ENCODE measurements at regions not wholly inside any gene's neighbourhood (a gene's known extent, or its start where the extent isn't known, plus 50 kb on each side); places are given as distances from the start of the nearest gene placed in this dataset.
"Not testable (repeated sequence)": the region's sequence is repeated elsewhere in the genome, so short reads cannot be mapped to it uniquely, and the experiment has no call there.

DNA sequence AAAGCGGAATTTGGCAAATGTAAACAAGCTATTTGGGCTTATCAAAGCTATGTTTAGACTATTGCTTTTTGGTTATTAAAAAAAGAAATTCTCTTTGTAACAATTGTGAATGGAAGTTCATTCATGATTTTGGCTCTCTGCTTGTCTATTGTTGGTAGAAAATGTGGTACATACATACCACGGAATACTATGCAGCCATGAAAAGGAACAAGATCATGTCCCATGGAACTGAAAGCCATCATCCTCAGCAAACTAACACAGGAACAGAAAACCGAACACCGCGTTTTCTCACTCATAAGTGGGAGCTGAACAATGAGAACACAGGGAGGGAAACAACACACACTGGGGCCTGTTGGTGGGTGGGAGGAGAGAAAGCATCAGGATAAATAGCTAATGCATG lies 465.4 kb downstream of the SETD4 start:
- no peak for DNase-seq

DNA sequence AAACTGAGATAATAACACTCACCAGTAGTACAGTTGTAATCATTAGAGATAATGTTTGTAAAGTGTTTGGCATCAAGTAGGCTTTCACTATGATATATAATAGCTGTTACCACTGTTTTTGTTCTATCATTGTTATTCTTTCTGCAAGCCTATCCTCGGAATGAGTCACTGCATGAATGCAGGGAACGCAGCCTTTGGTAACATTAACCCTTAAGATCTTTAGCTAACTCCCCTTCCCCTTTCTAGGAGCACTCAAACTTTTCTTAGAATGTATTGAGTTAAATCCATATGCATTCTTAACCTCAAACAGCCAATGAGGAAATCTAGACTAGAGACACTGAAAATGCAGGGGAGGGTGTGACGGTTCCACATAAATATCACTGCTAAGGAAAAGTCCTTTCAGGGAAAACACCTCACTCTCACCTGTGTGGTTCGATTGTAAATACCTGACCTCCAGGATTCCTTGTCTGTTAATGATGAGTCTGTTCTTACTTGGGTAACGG lies 467.3 kb downstream of the SETD4 start:
- DNase-seq: no peak

DNA sequence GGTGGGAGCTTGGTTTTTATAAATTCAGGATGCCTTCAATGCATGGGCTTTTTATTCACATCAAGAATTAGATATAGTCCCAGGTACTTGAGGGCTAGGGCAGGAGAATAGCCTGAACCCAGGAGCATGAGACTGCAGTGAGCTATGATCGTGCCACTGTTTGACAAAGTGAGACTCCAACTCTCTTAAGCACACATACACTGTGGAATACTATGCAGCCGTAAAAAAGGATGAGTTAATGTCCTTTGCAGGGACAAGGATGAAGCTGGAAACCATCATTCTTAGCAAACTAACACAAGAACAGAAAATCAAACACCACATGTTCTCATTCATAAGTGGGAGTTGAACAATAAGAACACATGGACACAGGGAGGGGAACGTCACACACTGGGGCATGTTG lies 470.0 kb downstream of the SETD4 start:
- DNase-seq: not testable (repeated sequence)

DNA sequence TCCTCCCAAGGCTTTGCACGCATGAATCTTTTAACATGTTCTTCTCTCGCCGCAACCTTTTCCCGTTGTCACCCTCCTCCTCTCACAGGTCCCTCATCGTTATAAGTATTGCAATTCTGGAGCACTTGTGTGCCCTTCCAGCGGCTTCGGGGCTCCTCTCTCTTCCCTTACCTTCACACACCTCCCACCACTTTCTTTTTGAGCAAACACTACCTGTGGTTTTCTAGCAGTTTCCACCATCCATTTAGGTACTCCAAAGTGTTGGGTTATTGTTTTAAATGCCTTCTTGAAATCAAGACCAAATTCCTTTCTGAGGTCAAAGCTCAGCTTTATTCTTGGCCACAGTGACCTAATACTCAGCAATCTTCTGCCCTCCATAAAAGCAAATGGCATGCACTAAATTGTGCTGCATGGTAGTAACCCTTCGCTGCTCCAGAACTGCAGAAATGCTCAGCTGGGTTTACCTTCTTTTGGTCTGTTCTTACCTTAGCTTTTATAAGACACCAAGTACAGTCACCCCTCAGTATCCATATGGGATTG lies 472.4 kb downstream of the SETD4 start:
- no peak for DNase-seq

DNA sequence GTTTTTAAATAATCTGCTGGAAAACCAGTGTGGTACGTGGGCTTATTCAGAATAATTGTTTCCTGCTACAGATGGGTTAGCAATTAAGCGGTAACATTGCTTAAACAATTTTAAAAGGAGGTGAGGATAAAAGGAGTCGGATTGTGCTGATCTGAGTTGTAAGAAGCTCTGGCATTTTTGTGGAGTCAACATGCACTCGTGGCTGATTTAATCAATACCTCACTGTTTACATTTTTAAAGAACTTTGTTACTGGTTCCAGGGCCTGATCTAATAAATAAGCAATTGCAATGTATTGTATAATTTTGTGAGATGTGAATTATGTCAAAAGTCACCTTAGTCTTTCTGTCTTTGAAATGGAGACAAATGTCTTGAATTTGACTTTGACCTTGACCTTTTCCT lies 474.0 kb downstream of the SETD4 start:
- DNase-seq: no peak

DNA sequence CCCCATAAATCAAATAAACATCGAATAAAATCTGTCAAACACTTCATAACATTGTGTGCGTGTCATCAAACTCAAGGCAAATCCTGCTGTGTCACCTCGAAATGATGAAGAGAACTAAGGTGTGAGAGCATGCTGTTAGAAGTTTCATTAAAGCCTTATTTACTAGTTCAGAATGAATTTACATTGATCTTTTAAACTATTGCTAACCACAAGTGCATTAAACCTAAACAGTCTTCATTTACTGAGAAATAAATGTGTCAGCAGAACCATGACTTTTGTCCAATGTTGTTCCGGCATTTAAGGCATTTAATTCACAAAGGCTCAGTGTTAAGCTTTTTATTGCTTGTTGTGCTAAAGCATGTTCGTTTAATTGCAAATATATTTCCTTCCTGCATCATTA lies 474.4 kb downstream of the SETD4 start:
- DNase-seq: no peak

DNA sequence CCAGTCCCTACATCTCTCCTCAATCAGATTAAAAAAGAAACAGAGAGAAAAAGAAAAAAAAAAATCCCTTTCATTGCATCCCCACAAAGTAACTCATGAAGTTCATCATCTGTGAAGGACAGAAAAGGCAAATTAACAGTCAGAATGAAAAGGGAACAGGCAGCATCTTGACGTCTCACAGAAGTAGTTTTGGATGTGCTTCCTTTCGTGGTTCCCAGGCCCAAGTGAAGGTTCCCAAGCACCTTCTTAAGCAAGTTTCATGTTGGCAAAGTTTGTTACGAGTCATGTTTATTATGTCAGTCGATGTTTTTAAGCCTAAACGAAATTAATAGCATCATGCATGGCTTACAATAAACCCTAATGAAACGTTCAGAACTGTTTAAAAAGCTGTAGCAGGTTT lies 475.2 kb downstream of the SETD4 start:
- DNase-seq: no peak

DNA sequence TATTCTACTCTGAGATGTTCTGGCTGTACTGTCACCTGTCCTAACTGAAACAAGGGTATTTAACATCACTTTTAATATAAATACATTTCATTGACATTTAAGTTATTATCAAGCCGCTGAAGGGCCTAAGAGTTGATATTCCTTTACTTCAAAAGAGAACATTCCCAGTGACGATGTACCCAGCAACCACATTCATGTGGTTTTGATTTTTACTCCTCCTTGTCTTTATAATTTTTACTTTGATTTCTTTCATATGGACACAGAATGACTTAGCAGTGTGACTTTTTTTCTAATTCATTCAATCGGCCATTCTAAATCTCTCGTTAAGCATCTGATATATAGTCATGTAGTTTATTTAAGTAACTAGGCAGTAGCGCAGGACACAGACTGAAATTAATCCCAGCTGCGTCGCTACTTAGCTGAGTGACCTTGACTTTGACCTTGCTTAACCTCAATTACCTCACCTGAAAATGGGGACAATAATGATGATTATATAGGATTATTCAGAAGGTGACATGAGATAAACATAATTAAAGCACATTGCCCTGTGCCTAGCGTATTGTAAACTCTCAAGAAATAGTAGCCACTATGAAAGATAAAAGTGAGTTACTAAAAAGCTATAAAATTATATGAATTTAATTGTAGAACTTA lies 476.6 kb downstream of the SETD4 start:
- no peak for DNase-seq

DNA sequence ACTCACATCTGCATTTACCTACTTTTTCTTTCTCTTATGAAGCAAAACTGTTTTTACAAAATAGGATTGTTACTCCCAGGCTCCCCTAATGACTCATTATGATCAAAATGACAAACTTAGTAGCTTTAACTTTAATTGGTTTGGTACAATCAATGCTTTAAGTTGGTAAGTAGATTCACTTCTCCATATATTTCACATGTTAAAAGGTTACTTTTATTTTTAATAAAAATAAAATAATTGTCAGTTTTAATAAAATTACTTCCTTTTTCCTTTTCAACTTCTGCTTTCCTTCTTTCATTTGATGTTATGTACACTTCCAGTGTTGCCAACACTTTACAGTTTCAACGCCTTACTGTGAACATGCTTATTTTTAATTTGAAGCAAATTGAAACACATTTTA lies 477.6 kb downstream of the SETD4 start:
- no peak for DNase-seq

DNA sequence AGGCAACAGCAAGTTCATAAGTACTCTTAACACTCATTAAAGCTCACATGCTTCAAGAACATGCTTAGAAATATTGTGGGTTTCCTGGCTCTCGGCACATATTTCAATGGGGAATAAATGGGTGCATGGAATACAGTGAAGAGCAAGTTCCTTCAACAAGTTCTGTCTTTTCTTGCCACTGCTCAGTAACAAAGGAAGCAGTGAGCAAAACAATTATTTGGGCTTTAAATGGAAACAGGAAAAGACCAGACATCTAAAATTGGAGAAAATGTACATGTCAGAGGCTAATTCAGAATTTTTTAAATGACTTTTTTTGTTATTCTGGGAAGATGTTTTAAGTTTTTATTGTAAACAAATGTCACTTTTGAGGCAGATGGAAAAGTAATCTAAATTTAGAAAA lies 478.7 kb downstream of the SETD4 start:
- no peak for DNase-seq

DNA sequence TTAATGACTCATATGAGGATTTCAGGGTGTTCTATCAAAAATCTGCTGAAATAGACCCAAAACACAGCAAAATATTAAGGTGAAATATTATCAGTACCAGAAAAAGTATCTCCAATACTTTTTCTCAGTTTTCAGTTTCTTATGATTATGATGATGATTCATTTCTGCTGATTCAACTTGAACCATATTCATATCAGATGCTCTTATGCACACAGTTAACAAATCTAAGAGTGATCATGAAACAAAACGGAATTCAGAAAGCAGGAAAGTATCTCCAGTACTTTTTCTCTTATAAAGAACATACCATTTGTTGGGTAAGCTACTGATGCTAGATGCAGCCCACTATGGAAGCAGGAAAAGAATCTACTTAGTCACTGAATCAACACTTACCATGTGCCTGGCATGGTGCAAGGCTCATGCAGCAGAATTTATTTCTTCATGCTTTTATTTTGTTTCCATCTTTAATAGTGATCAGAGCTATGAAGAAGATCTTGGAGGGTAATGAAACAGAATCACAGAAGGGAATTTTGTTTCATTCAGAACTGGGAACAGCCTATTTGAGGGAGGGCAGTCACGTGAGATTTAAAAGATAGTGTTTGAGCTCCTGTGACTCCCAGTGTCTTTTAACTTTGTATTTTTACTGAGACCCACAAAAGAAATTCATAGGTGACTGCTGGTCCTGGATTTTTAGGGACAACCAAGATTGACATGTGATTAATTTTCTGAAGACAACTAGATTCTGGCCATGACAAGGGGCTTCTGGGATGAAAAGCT lies 480.6 kb downstream of the SETD4 start:
- DNase-seq: no peak

DNA sequence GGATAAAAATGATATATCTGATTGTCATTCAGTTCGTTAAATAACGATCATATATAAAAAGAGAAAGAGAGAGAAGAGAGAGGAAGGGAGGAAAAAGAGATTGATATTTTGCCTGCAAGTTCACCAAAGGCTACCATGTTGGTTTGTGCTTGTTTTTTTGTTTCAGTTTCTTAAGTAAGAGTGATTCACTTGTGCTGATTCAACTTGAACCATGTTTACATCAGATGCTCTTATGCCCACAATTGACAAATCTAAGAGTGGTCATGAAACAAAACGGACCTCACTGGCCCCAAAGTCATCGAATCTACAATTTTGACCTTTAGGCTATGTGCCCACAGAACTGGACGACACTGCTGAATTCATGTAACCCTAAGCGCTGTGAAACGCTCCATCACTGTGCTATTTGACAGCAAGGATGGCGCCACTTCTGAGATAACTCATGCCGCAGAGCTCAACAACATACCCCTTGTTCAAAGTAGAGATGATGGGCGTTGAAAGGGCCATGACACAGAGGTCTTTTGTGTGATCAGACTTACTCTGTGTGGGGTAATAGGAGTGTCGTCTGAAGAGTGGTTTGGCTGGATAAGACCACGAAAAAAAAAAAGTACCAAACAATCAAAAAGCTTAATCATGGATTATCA lies 481.4 kb downstream of the SETD4 start:
- DNase-seq: no peak

DNA sequence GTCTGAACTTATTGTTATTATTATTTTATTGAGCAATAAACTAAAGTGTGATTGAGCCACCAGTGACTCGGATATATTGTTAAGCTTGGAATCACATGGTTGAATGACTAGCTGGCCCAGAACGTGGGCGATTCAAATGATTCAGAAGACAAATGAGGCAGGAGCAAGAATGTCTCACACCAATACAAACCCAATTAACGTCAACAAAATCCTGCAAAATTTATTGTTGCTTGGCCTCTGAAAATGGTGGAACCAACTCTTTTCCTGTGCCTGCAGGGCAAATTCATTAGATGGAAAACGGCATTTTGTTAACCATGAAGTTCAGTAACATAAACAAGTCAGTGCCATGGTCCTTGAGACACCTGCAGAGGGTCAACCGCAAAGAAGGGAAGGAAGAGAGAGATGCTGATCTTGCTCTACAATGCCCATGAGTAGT lies 482.0 kb downstream of the SETD4 start:
- no peak for DNase-seq

DNA sequence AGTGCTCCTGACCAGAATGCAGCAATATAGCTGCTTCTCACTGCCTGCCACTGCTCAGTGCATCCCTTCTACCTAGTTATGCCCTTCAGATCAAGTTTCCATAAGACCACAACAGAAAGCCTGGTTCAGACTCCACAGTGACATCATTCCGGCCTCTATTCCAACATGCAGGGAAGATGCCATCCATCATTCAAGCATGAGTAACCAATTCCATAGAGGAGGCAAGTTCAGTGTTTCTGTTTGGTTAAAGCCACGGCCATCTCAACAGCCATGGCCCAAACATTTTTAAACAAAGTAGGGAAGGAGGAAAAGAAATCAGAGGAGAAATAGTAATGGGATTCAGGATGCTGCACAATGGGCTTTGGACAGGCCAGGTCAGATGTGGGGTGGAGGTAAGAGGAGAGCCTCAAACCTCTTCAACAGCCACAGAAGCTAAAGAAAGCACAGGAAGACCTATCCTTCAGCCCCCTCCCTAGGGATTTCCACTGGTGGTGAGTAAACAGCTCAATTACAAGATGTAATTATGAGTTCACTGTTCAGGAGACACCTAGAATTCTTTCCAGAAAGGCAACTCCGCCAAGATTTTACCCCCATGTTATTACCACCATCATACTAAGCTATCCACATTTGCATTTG lies 484.9 kb downstream of the SETD4 start:
- no peak for DNase-seq

DNA sequence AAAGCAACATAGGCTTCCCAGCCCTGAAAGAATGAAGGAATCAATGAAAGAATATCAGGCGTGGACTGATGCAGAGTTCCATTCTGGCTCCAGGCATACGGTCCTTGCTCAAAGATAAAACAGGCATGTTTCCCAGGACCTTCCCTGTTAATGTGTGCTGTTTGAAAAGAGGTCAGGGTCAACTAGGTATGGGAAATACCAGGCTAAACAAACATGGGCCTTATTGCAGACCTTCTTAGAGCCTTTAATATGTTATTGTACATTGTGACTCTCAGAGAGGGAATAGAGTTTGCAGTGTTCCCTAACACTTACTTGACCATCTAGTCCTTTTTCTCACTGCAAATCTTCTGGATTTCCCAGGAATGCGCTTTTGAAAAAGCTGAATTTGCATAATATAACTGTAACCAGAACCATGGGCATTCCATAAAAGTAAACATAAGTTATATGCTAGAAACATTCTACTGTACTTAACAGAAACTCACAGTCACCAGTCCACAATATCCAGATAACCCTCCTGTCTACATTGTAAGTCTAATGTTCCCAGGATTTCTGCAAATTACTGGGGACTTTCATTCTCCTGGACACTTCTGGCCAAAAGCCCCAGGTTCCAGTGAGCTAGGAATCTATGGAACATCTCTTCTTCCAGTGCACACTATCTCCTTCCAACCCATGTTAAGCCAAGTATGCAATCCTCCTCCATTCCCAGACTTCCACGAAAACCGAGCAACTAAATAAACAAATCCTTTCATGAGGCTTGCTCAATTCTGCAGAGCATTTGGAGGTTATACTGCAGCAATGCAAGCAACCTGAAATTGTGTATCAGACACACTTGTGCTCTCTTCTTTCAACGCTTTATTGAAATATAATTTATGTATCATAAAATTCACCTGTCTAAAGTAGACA lies 486.6 kb downstream of the SETD4 start:
- DNase-seq: no peak

DNA sequence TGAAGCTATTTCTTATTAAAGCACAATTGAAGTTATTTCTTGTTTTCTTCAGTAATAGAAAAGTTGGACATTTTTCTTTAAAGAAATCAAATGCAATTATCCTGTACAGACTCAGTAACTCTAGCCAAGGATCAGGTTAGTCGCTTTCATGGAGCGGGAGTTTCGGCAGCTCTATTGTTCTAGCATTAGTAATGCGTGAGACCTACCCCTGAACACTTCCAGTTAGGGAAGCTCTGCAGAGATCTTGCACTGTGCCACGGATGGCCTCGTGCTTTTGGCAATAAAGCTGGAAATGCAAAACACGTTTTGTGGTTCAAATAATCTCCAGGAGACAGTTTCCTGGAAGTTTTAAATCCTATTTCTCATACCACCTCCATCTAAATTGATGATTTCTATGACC lies 488.4 kb downstream of the SETD4 start:
- DNase-seq: no peak

DNA sequence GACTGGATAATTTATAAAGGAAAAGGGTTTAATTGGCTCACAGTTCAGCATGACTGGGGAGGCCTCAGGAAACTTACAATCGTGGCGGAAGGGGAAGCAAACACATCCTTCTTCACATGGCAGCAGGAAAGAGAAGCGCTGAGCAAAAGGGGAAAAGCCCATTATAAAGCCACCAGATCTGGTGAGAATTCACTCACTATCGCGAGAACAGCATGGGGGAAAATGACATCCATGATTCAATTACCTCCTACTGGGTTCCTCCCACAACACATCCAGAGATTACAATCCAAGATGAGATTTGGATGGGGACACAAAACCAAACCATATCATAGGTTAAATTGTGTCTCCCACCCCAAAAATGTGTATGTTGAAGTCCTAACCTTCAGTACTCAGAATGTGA lies 491.7 kb downstream of the SETD4 start:
- DNase-seq: no peak

DNA sequence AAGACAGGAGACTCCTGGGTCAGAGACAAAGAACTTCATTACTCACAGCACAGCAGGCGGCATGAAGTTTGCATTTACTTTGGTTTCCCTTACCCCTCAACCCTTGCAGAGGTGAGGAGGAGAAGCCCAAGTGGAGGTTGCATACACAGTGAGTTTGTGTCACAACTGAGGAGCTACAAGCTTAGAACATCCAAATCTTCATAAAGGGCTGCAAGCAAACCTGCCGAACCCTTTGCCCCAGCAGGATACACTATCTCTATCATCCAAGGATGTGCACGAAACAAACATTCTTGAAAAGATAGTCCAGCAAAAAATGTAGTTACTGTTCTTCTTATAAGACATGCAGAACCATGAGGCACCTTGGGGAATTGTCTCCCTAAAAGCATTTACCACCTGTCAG lies 493.5 kb downstream of the SETD4 start:
- DNase-seq: no peak

DNA sequence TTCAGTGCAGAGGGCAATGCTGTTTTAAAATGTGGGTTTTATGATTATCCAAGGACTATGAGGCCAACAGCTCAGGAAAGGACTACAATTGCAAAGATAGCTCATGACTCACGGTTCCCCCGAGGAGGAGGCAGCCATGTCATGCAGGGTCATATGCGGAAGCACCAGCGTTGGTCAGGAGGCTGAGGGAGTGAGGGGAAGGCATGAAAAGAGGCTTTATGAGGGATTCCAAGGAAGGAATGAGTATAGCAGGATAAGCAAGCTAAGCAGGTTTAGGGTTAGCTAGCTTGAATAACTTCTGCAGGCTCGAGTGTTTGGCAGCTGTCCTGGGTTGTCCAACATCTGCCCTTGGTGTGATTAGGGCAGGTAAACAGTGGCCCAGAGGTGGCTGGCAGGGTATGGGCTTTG lies 495.1 kb downstream of the SETD4 start:
- no peak for DNase-seq

DNA sequence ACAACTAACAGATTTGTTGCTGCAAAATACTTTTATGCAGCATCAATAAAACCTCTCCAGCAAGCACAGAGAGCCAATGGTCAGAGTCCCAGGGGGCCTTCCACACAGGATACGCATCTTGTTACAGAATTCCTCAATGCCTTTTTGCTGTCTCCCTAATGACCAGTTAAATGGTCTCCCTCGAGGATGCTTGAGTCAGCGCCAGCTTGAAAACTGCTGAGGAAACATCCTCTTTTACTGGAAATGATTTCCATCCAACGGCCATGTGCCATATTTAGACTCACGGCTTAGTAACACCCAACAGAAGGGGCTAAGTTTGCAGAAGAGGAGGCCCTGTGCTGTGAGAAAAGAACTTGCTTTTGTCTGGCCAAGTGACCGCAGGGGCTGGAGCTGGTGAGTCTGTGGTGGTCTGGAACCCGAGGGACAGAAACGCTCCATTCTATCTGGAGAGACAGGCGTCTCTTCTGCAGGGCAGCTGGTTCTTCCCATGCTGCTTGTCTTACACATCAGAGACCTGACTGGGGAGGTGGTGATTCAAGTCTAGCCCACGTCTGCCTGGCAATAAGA lies 496.4 kb downstream of the SETD4 start:
- DNase-seq: no peak

DNA sequence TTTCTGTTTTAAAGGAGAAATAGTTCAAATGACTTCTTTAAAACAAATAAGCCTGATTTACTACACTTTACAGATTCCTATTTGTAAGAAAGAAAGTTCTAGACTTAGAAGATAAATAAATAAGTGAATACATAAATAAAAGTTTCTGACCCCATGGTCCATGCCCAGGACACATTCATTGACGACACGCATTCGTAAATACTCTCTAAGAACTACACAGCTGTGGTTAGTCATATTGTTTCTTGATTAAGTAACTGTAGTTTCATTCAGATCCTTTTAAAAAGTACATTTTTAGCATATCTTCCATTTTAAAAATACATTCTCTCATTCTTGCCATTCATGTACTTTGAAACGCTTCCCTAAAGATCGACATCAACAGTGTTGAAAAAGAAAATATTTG lies 497.4 kb downstream of the SETD4 start:
- DNase-seq: no peak

DNA sequence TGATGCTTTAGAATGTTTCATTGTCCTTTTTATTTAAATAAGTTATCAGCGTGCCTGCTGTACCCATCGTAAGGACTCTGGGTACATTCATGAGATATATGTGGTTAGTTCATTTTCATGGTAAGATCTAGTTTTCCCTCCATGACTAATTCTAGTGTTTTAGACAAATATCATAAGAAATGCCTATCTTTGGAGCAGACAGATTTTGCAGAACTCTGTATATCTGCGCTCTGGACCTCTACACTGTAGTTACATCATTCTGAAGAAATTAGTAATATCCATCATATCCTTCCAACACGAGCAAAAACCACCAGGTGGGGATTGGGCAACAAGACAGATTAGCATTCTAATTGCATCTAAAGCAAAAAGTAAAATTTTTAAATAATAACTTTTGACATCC lies 499.2 kb downstream of the SETD4 start:
- DNase-seq: no peak
